ENCODE measurements at regions not wholly inside any gene's neighbourhood (a gene's known extent, or its start where the extent isn't known, plus 50 kb on each side); places are given as distances from the start of the nearest gene placed in this dataset.

GRCh38 chr10:120138689-120139088 is 246.2 kb downstream of the SEC23IP start:
- Mint-ChIP-seq H3K27ac (ENCODE audit: unreplicated experiment) (no peak overlapping the region), H3K4me3 (no peak overlapping the region), H3K27me3 (ENCODE audit: low read depth) (peaks cover 19% of the 10 kb centered on the region), H3K9me3 (peaks cover 4% of the 10 kb centered on the region), H3K36me3 (ENCODE audit: low read depth) (no peaks in the 10 kb centered on the region), H3K4me1 (no peaks in the 10 kb centered on the region)
- TF ChIP-seq, protein P1, sequence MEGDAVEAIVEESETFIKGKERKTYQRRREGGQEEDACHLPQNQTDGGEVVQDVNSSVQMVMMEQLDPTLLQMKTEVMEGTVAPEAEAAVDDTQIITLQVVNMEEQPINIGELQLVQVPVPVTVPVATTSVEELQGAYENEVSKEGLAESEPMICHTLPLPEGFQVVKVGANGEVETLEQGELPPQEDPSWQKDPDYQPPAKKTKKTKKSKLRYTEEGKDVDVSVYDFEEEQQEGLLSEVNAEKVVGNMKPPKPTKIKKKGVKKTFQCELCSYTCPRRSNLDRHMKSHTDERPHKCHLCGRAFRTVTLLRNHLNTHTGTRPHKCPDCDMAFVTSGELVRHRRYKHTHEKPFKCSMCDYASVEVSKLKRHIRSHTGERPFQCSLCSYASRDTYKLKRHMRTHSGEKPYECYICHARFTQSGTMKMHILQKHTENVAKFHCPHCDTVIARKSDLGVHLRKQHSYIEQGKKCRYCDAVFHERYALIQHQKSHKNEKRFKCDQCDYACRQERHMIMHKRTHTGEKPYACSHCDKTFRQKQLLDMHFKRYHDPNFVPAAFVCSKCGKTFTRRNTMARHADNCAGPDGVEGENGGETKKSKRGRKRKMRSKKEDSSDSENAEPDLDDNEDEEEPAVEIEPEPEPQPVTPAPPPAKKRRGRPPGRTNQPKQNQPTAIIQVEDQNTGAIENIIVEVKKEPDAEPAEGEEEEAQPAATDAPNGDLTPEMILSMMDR (conservative IDR thresholded peaks at IDR 0.05) = no peak
- DNase-seq (ENCODE audit: low read depth, low spot score) = no peak

DNA sequence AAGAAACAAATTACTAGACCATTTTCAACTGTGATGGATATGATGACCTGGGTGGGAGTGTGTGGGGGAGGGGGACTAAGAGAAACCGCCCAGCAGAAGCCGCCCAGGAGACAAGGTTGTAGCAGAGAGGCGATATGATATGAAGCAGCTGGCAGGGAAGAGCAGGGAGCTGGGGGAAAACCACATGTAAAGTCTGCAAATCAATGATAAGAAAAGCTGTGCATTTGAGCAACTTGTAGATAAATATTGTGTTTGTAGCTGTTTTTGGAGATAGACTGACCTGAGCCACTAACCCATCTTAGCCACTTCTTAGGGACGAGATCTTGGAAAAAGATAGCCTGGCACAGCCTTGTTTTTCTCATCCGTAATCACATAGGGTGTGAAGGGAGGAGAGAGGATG is 252.6 kb downstream of the SEC23IP start:
- Mint-ChIP-seq H3K36me3 (ENCODE audit: low read depth) (no peaks in the 10 kb centered on the region), H3K4me3 (no peak overlapping the region), H3K27ac (ENCODE audit: unreplicated experiment) (no peak overlapping the region), H3K4me1 (no peaks in the 10 kb centered on the region), H3K27me3 (ENCODE audit: low read depth) (peaks cover 15% of the 10 kb centered on the region), H3K9me3 (no peaks in the 10 kb centered on the region)
- DNase-seq (ENCODE audit: low read depth, low spot score) = no peak
- TF ChIP-seq, protein P1 (conservative IDR thresholded peaks at IDR 0.05) = no peak

- peaks cover 4% of the 10 kb centered on the region for H3K27me3 Mint-ChIP-seq (ENCODE audit: low read depth)
- H3K36me3 Mint-ChIP-seq (ENCODE audit: low read depth) = peaks cover 3% of the 10 kb centered on the region
- H3K4me3 Mint-ChIP-seq = no peak overlapping the region
- peaks cover 19% of the 10 kb centered on the region for H3K9me3 Mint-ChIP-seq
- TF ChIP-seq, protein P1 (conservative IDR thresholded peaks at IDR 0.05) = no peak
- H3K4me1 Mint-ChIP-seq = no peaks in the 10 kb centered on the region
- H3K27ac Mint-ChIP-seq (ENCODE audit: unreplicated experiment) = no peak overlapping the region
- no peak for DNase-seq (ENCODE audit: low read depth, low spot score)
Measured at GRCh38 chr10:120156614-120157274, 264.2 kb downstream of the SEC23IP start.

GRCh38 chr10:120161111-120161510 is 268.6 kb downstream of the SEC23IP start:
- peaks cover 7% of the 10 kb centered on the region for H3K9me3 Mint-ChIP-seq
- TF ChIP-seq, protein P1 (conservative IDR thresholded peaks at IDR 0.05) = no peak
- DNase-seq (ENCODE audit: low read depth, low spot score) = no peak
- no peak overlapping the region for H3K4me3 Mint-ChIP-seq
- H3K27ac Mint-ChIP-seq (ENCODE audit: unreplicated experiment) = no peak overlapping the region
- no peaks in the 10 kb centered on the region for H3K4me1 Mint-ChIP-seq
- no peaks in the 10 kb centered on the region for H3K36me3 Mint-ChIP-seq (ENCODE audit: low read depth)
- no peaks in the 10 kb centered on the region for H3K27me3 Mint-ChIP-seq (ENCODE audit: low read depth)

DNA sequence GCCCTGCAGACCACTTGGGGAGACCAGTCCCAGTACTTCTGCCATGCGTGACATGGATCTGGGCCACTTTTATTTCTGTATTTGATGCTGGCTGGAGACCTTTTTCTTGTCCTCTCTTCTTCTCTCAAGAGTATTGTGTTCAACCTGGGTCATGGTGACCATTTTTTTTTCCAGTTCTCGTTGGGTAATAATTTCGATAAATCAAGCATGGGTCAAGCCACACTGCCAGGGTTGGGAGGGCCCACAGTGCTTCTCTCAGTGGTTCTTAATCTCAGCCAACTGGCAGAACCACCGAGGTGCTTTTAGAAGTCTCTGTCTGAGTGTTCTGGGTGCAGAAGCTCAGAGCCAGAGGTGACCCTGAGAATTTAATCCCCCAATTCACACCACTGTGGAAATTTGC is 269.9 kb downstream of the SEC23IP start:
- TF ChIP-seq, protein P1 (conservative IDR thresholded peaks at IDR 0.05) = no peak
- H3K27ac Mint-ChIP-seq (ENCODE audit: unreplicated experiment) = no peak overlapping the region
- H3K36me3 Mint-ChIP-seq (ENCODE audit: low read depth) = no peaks in the 10 kb centered on the region
- H3K4me3 Mint-ChIP-seq = no peak overlapping the region
- DNase-seq (ENCODE audit: low read depth, low spot score) = no peak
- H3K4me1 Mint-ChIP-seq = no peaks in the 10 kb centered on the region
- H3K9me3 Mint-ChIP-seq = peaks cover 7% of the 10 kb centered on the region
- no peaks in the 10 kb centered on the region for H3K27me3 Mint-ChIP-seq (ENCODE audit: low read depth)
